AG04449 (cell line): ENCODE measurements at regions not wholly inside any gene's neighbourhood (a gene's known extent, or its start where the extent isn't known, plus 50 kb on each side); places are given as distances from the start of the nearest gene placed in this dataset.

ENCODE experiments used
- CTCF ChIA-PET: fragments of 350-600 bp; formaldehyde crosslinking; extraction: SDS; loops from one replicate; lab custom pipeline; 2021; ENCODE audit warnings: antibody characterized with exemption; lab: Yijun Ruan, JAX
- POLR2A ChIA-PET: fragments of 400-600, 350-600 bp; formaldehyde crosslinking; extraction: SDS; loops from one replicate; lab custom pipeline; 2020; ENCODE audit warnings: antibody characterized with exemption, inconsistent platforms; lab: Yijun Ruan, JAX
- DNase-seq: peaks from one replicate; pipeline ENCODE4 v3.0.0-alpha.2; 2010; ENCODE audit warnings: low read depth, low spot score
- H3K4me3 ChIP-seq: 2 replicates; pipeline ENCODE4 v1.5.1; 2011; ENCODE audit warnings: low read depth, mild to moderate bottlenecking, control low read depth, low read length
- CTCF ChIP-seq: IDR thresholded peaks from one replicate; pipeline ENCODE4 v1.5.1; 2011; ENCODE audit warnings: mild to moderate bottlenecking, moderate library complexity, low read length, control low read depth, inconsistent platforms; ENCODE audit not compliant: insufficient read depth; ENCODE audit errors: missing control alignments

GRCh38 chr3:69496856-69497255 is 111.0 kb upstream of the FRMD4B start:
- CTCF ChIA-PET: no interaction called here
- POLR2A ChIA-PET: no interaction called here
- no peak overlapping the region for H3K4me3 ChIP-seq
- DNase-seq: no peak
- no peak for TF ChIP-seq CTCF

GRCh38 chr3:69494185-69494584 is 108.3 kb upstream of the FRMD4B start:
- no peak for DNase-seq
- ChIA-PET CTCF (no interaction called here), POLR2A (no interaction called here)
- H3K4me3 ChIP-seq: no peak overlapping the region
- no peak for TF ChIP-seq CTCF

GRCh38 chr3:69493157-69493556 is 107.3 kb upstream of the FRMD4B start:
- no peak for TF ChIP-seq CTCF
- ChIA-PET CTCF (no interaction called here), POLR2A (no interaction called here)
- DNase-seq: no peak
- no peak overlapping the region for H3K4me3 ChIP-seq

GRCh38 chr3:69491975-69492374 is 106.1 kb upstream of the FRMD4B start:
- H3K4me3 ChIP-seq: no peak overlapping the region
- no peak for TF ChIP-seq CTCF
- ChIA-PET CTCF (no interaction called here), POLR2A (no interaction called here)
- no peak for DNase-seq

- CTCF ChIA-PET: no interaction called here
- H3K4me3 ChIP-seq: no peak overlapping the region
- DNase-seq: no peak
- no peak for TF ChIP-seq CTCF
- POLR2A ChIA-PET: no interaction called here
Measured at GRCh38 chr3:69490971-69491370, 105.1 kb upstream of the FRMD4B start.

- no peak for DNase-seq
- ChIA-PET CTCF (no interaction called here), POLR2A (no interaction called here)
- H3K4me3 ChIP-seq: no peak overlapping the region
- TF ChIP-seq CTCF: no peak
Measured at GRCh38 chr3:69490235-69490634, 104.3 kb upstream of the FRMD4B start.
